Body of pancreas (tissue), 4 donors: ENCODE measurements at regions not wholly inside any gene's neighbourhood (a gene's known extent, or its start where the extent isn't known, plus 50 kb on each side); places are given as distances from the start of the nearest gene placed in this dataset.

ENCODE experiments used
- CTCF ChIP-seq, 7 experiments: fragments of 450-650 bp in 4 of 7; fragments of 200-600 bp in 3 of 7; sonication (generic) in 3 of 7; IDR thresholded peaks; one replicate each; pipeline ENCODE4 v1.5.1; 2016 to 2019; ENCODE audit warnings: antibody characterized with exemption in 7 of 7
- POLR2A ChIP-seq, 3 donors: fragments of 450-650 bp; IDR thresholded peaks; one replicate each; pipeline ENCODE4 v1.6.1; 2016; ENCODE audit warnings: antibody characterized with exemption in 3 of 3, mild to moderate bottlenecking in 2 of 3

GRCh38 chr1:204756349-204756748 lies 70.8 kb upstream of the LRRN2 start:
- TF ChIP-seq CTCF (IDR thresholded peaks at IDR 0.05) (no peak), POLR2A (IDR thresholded peaks at IDR 0.05) (no peak)
